T1000 (cell line): ENCODE measurements at regions not wholly inside any gene's neighbourhood (a gene's known extent, or its start where the extent isn't known, plus 50 kb on each side); places are given as distances from the start of the nearest gene placed in this dataset.

ENCODE experiments used
- DNase-seq: peaks from one replicate; lab custom pipeline; 2025; ENCODE audit warnings: mixed read lengths; lab: John Stamatoyannopoulos, UW

DNA sequence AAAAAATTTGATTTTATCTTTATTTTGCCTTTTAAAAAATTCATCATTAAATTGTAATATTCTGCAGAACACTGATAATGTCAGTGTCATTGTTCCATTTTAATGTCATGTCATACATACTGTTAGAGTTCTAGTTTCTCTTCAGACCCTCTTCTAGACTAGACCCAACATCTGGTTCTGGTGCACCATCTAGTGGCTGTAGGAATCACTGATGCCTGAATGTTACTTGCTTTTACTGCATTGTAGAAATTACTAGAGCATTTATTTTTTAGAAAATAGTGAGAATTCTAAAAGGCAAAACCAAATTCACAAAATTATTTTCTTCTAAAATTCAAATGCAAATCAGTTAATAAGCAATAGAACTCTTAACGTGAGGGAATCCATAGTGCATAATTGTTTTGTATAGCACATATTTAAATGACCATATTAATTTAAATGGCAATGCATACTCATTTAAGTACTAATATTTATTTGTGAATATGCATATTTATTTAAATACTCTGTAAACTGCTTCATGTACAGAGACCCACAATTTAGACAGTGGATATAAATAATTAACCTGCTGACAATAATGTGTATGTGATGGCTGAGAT lies 425.7 kb downstream of the KLF12 start:
- DNase-seq, result no peak

GRCh38 chr13:73704587-73704986 lies 429.6 kb downstream of the KLF12 start:
- DNase-seq, result no peak

- no peak for DNase-seq
Observed at GRCh38 chr13:73703606-73704005, 430.6 kb downstream of the KLF12 start.

GRCh38 chr13:73702419-73703071 lies 431.7 kb downstream of the KLF12 start:
- DNase-seq, result no peak

DNA sequence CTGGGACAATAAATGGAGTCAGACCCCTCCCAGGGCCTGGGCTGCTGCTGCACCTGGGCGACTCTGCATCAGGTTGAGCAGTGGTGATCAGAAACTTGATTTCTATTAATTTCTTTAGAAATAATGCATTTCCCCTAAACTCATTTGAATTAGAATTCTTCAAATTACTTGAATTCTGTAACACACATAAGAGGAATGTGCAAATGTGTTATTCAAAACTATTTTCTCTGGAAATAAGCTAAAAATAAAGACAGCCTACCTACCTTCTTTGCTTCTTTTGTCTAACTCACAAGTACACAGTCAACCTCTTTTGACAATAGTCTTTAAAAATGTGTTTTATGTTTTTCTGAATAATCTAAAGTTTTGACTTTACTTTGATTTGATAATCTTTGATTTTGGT lies 433.0 kb downstream of the KLF12 start:
- DNase-seq, result no peak

DNA sequence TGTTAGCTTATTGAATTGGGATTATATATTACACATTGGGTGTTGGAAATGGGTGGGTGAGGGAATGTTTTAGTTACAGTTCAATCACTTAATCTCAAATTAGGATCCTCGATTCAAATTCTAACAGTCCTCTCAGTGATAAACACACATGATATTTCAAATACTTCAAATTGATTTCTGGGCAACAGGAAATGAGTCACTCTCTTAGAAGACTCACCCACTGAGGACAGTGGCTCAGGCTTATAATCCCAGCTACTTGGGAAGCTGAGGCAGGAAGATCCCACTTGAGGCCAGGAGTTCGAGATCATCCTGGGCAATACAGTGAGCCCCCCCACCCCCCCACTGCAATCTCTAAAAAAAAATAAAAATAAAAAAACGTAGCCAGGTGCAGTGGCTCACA lies 435.3 kb downstream of the KLF12 start:
- DNase-seq, result no peak

- no peak for DNase-seq
Observed at GRCh38 chr13:73697166-73697565, 437.0 kb downstream of the KLF12 start.

DNA sequence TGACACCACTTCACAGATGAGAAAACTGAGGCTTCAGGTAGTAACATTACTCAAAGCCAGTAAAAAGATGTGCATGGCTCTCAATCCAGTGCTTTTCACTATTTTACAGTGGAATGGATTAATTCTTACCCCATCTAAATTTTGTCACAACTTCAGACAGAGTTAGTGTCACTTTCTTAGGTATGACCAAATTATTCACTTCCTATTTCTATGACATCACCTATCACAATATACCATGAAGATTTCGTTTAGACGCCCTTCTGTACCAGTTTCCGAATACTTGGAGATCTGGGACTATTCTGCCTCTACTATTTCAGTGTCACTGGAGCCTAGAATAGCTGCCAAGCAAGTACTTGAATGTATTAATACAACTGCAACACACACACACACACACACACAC lies 437.5 kb downstream of the KLF12 start:
- no peak for DNase-seq

DNA sequence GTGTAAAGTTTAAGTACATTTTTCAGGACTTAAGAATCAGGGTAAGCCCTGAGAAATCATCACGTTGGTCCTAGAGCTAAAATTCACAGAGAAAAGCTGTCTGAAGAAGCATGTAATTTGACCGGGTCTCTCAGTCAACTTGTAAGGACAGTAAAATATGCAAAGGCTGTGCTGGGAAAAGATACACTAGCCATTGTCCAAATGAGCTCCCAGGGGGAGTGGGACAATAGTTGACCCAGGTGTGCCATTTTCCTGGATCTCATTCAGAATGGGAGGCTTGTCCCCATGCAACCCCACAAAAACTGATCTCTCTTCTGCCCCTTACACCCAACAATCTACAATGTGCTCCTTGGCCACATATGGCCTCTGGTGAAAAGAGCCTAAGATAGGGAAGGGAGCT lies 437.9 kb downstream of the KLF12 start:
- DNase-seq, result no peak

GRCh38 chr13:73695325-73695724 lies 438.9 kb downstream of the KLF12 start:
- no peak for DNase-seq

GRCh38 chr13:73693215-73693614 lies 441.0 kb downstream of the KLF12 start:
- DNase-seq, result no peak

DNA sequence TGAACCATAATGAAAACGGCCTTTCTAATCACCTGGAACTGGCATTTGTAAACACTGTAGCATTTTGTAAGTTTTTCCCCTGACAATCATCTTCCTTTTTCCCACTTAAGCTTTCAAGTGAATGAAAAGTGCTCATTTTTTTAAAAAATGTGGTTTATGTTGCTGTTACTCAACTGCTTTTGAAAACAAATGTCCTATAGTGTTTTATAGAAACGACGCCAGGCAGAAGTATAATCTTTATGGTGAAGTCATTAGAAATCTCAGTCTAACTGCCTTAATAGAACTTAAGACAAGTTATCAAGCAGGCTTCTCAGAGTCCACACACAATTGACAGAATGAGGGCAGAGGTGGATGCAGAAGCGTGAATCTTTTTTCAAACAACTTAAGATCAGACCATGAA lies 442.3 kb downstream of the KLF12 start:
- no peak for DNase-seq

GRCh38 chr13:73687929-73688328 lies 446.3 kb downstream of the KLF12 start:
- no peak for DNase-seq

DNA sequence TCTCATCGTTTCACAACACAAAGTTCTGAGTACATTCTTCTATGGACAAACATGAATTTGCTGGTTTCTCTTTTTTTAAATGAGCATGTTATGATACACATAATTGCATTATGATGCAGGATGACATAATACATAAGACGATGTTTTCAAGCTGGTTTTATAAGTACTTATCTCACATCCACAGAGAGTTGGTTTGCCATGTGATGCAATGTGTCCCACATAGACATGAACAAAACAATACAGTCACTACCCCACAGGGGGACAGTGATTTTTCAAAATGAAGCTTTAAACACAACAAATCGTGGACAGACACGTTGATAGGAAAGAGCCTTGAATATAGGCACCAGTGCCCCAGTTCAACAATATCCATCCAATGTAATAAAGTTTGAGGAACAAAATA lies 447.1 kb downstream of the KLF12 start:
- no peak for DNase-seq

GRCh38 chr13:73684750-73685149 lies 449.5 kb downstream of the KLF12 start:
- DNase-seq, result no peak

- DNase-seq, result no peak
Observed at GRCh38 chr13:73684286-73684685, 449.9 kb downstream of the KLF12 start.

DNA sequence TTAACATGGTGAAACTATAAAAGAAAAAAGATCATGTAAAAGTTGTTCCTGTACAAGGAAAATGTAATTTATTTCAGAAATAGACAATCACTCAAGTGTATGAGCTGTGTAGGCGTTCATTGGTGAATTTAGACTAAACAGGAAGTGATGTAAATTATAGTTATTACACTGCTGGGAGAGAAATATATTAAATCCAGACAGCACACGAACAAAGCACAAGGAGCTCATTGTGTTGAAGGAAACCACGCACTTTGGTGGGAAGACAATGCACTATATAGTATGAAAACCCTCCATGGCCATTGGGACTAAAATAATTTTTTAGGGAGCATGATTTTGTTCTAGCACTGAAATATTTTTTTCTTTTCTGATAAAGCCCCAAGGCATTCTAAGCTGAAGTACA lies 450.5 kb downstream of the KLF12 start:
- no peak for DNase-seq

- no peak for DNase-seq
Observed at GRCh38 chr13:73681779-73682178, 452.4 kb downstream of the KLF12 start.

DNA sequence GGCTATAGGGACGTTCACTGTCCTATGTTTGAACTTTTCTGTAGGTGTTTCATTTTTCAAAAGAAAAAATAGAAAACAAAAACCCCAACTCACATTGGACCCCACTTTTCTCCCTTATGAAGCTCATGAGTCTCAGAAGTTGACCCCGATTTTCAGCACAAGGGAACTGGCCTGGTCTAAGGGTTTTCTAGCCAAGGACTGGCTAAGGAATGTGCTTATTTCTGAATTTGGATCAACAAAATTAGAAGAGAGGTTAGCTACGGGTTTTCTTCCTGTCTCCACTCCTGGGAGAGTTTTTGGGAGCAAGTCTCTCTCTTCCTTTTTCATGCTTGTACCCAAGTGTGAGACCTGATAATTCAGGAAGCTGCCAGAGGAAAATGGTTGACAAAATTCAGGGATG lies 453.2 kb downstream of the KLF12 start:
- DNase-seq, result no peak

DNA sequence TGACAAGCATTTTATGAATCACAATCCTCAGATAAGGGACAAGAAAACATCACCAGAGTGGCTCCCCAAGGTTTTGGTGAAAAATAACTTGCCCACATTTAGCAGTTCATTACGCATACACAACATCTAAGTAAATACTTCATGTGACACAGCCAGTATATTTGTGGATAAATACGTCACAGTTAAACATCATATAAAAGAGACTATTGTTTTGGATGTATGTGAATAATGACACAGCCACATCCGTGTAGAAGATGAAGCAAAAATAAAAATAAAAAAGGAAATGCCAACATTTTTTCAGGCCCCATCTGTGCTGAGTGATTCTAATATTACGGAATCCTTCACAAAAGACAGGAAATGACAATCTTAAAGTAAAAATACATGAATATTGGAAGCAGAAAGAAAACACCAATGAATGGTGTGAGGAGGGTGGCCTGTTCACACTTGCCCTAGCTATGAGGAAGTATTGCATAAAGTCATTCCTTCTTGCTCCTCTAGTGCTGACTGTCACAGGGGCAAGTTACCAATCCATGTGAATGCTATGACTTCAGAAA lies 457.1 kb downstream of the KLF12 start:
- no peak for DNase-seq

DNA sequence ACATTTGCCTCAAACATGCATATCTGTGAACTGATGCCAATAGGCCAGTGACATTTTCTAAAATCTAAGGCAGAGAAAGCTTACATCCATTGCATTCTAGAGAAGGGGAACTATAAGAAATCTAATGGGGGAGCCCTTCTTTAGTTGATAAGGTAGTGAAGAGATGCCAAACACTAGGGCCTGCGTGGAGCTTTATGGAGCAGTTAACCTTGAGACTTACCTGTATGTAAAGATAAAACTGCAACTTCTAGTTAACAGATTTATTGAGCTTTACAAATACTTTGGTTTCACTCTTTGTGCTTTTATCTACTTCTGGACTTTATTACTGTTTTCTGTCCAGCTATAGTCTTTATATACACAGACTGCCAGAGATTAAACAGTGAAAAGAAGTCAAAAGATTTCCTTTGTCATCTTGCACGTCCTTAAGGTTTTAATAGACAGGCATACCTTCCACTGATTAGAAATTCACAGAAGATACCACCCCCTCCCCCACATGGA lies 457.6 kb downstream of the KLF12 start:
- DNase-seq, result no peak

- DNase-seq, result no peak
Observed at GRCh38 chr13:73675821-73676220, 458.4 kb downstream of the KLF12 start.

DNA sequence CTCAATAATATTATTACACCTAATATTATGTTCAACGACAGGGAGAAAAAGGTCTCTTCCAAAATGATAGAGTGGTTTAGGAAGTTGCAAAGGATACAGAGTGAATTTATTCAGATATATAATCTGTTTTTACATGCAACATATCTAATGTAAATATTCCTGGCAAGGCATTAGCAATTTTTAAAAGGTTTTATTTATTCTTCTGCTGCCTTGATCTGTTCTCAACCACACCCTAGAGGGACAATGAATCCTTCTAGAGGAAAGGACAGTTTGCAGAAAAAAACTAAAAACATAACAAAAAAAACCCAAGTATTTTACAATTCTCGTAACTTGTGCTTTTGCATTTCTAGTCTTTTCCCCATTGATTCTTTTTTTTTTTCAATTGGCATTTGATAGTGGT lies 459.6 kb downstream of the KLF12 start:
- no peak for DNase-seq

DNA sequence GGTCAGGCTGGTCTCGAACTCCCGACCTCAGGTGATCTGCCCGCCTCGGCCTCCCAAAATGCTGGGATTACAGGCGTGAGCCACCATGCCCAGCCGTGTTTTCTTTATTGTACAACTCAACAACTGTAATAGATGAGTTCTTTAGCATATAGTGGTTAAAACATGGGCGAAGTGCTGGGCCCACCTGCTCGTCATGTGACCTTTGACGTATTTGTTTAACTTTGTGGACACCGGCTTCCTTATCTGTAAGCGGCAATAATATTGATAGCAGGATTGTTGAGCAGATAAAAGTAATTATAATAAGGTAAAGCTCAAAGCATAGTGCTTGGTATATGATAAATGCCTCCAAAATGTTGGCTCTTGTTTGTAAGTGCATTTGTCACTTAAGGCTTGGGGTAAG lies 460.3 kb downstream of the KLF12 start:
- DNase-seq, result no peak
